Endothelial cell of umbilical vein (primary cell): ENCODE measurements at regions not wholly inside any gene's neighbourhood (a gene's known extent, or its start where the extent isn't known, plus 50 kb on each side); places are given as distances from the start of the nearest gene placed in this dataset.

Experiments
- BruUV-seq: library from RNA; stranded (reverse); fragments of 400-500 nt; replicated peaks from 2 replicates; lab custom pipeline; 2021; lab: Mats Ljungman, UMichigan
- CTCF ChIA-PET: fragments of 300-600, 350-600 bp; sonication (Branson Sonifier 250); formaldehyde crosslinking; loops from one replicate; lab custom pipeline; 2021; ENCODE audit warnings: antibody characterized with exemption, inconsistent platforms; lab: Charles Lee
- POLR2A ChIA-PET: fragments of 300-600, 350-600 bp; sonication (Branson Sonifier 250); formaldehyde crosslinking; loops from one replicate; lab custom pipeline; 2021; ENCODE audit warnings: antibody characterized with exemption, inconsistent platforms; lab: Charles Lee
- DNase-seq: peaks from one replicate; pipeline ENCODE4 v3.0.0-alpha.2; 2011; ENCODE audit warnings: low read depth, low spot score
- FAIRE-seq: peaks from 2 replicates; lab custom pipeline; 2011; peaks lifted over from hg19 to GRCh38; lab: Jason Lieb, UNC
- H2AFZ ChIP-seq: 2 replicates; pipeline ENCODE4 v1.6.0; 2012; ENCODE audit warnings: low read depth, low read length, control low read depth, inconsistent platforms
- H3K27ac ChIP-seq: 2 replicates; pipeline ENCODE4 v1.5.1; 2011; ENCODE audit warnings: low read depth, mild to moderate bottlenecking, control low read depth, low read length, moderate library complexity; ENCODE audit not compliant: insufficient read depth
- H3K27me3 ChIP-seq, 2 experiments: 2 replicates each; pipeline versions ENCODE4 v1.6.0 to v1.6.1; 2011; ENCODE audit warnings: low read length in 2 of 2, mixed read lengths in 1 of 2; ENCODE audit not compliant: control insufficient read depth in 2 of 2, insufficient read depth in 2 of 2
- H3K36me3 ChIP-seq, 2 experiments: 2 replicates in 1 of 2; 3 replicates in 1 of 2; pipeline ENCODE4 v1.5.1; 2011; ENCODE audit warnings: low read length in 2 of 2, mild to moderate bottlenecking in 1 of 2, moderate library complexity in 1 of 2; ENCODE audit not compliant: control insufficient read depth in 2 of 2, insufficient read depth in 2 of 2; ENCODE audit errors: extremely low read depth in 1 of 2
- H3K4me1 ChIP-seq: 3 replicates; pipeline ENCODE4 v1.5.1; 2011; ENCODE audit warnings: mild to moderate bottlenecking, low read length; ENCODE audit not compliant: control insufficient read depth, insufficient read depth; ENCODE audit errors: extremely low read depth
- H3K4me2 ChIP-seq: 2 replicates; pipeline ENCODE4 v1.6.1; 2011; ENCODE audit warnings: low read length, control low read depth, mixed read lengths; ENCODE audit not compliant: insufficient read depth
- H3K4me3 ChIP-seq, 3 experiments: fragments of 200-600 bp in 1 of 3; sonication (generic), shearing (Covaris generic) in 1 of 3; replicated peaks in 1 of 3; 2 replicates each; pipeline ENCODE4 v1.5.1; 2011 to 2016; ENCODE audit warnings: control low read depth in 3 of 3, low read length in 3 of 3, mild to moderate bottlenecking in 2 of 3, inconsistent platforms in 1 of 3, low read depth in 1 of 3, moderate library complexity in 1 of 3; ENCODE audit not compliant: insufficient read depth in 1 of 3
- H3K79me2 ChIP-seq: 2 replicates; pipeline ENCODE4 v1.6.0; 2012; ENCODE audit warnings: low read length, inconsistent platforms; ENCODE audit not compliant: control insufficient read depth, insufficient read depth
- H3K9ac ChIP-seq: replicated peaks from 2 replicates; pipeline ENCODE3; 2011; ENCODE audit warnings: low read length, control low read depth; ENCODE audit not compliant: insufficient read depth; ENCODE audit errors: extremely low read depth
- H3K9me1 ChIP-seq: replicated peaks from 3 replicates; pipeline ENCODE4 v1.6.0; 2011; ENCODE audit warnings: mild to moderate bottlenecking, low read length; ENCODE audit not compliant: control insufficient read depth, insufficient read depth; ENCODE audit errors: extremely low read depth
- H3K9me3 ChIP-seq: replicated peaks from 2 replicates; pipeline ENCODE4 v1.5.1; 2012; ENCODE audit warnings: low read length, inconsistent platforms; ENCODE audit not compliant: control insufficient read depth, insufficient read depth
- H4K20me1 ChIP-seq: replicated peaks from 2 replicates; pipeline ENCODE3; 2011; ENCODE audit warnings: mild to moderate bottlenecking, low read length; ENCODE audit not compliant: control insufficient read depth, insufficient read depth; ENCODE audit errors: extremely low read depth
- CTCF ChIP-seq, 2 donors: IDR thresholded peaks; 1 replicate in 1 of 2; 2 replicates in 1 of 2; pipeline ENCODE4 v1.5.1; 2011; ENCODE audit warnings: low read length in 2 of 2, mild to moderate bottlenecking in 2 of 2, moderate library complexity in 2 of 2, control low read depth in 1 of 2, inconsistent platforms in 1 of 2, low read depth in 1 of 2; ENCODE audit not compliant: insufficient read depth in 1 of 2; ENCODE audit errors: extremely low read depth in 1 of 2
- EZH2 ChIP-seq: IDR thresholded peaks from 2 replicates; pipeline ENCODE4 v1.6.1; 2012; ENCODE audit warnings: borderline replicate concordance, low read depth, mild to moderate bottlenecking, moderate library complexity, low read length, inconsistent platforms; ENCODE audit not compliant: severe bottlenecking
- FOS ChIP-seq: IDR thresholded peaks from 2 replicates; pipeline ENCODE4 v1.6.1; 2011; ENCODE audit warnings: mild to moderate bottlenecking, low read length, moderate library complexity, borderline replicate concordance; ENCODE audit not compliant: insufficient read depth
- GATA2 ChIP-seq: IDR thresholded peaks from 2 replicates; pipeline ENCODE4 v1.7.0; 2011; ENCODE audit warnings: low read depth, mild to moderate bottlenecking, moderate library complexity, mixed read lengths, low read length; ENCODE audit not compliant: insufficient read length, insufficient read depth
- JUN ChIP-seq: IDR thresholded peaks from 2 replicates; pipeline ENCODE4 v1.6.1; 2011; ENCODE audit warnings: borderline replicate concordance, low read depth; ENCODE audit not compliant: insufficient read length, insufficient read depth
- MAX ChIP-seq: IDR thresholded peaks from 2 replicates; pipeline ENCODE4 v1.6.1; 2011; ENCODE audit not compliant: insufficient read depth, insufficient read length
- MYC ChIP-seq: IDR thresholded peaks from one replicate; pipeline ENCODE4 v1.6.1; 2011; ENCODE audit warnings: mild to moderate bottlenecking, low read depth, low read length
- POLR2A ChIP-seq: IDR thresholded peaks from 2 replicates; pipeline ENCODE4 v1.6.1; 2012; ENCODE audit warnings: low read depth, mild to moderate bottlenecking, control low read depth, low read length
- POLR2AphosphoS5 ChIP-seq: IDR thresholded peaks from 2 replicates; pipeline ENCODE4 v1.6.1; 2012; ENCODE audit warnings: low read depth, mild to moderate bottlenecking, control low read depth, low read length, moderate library complexity; ENCODE audit not compliant: insufficient read depth
- dilution Hi-C: fragments of 300-500 bp; cut with MboI; formaldehyde crosslinking; loops from one replicate; pipeline ENCODE4 v1.15.0; 2019; ENCODE audit warnings: low sequenced_read_pairs; ENCODE audit not compliant: extremely low pct_ligation_motif_present
- intact Hi-C: fragments of 100-400 bp; cut with micrococcal nuclease; formaldehyde crosslinking; loops from one replicate; pipeline ENCODE4 v1.10.0; 2022

GRCh38 chr9:19637084-19637483 lies 151.8 kb downstream of the SLC24A2 start:
- H3K4me2 ChIP-seq: no peak overlapping the region
- H3K4me3 ChIP-seq: no peak overlapping the region
- POLR2A ChIA-PET: no interaction called here
- TF ChIP-seq GATA2 (no peak), FOS (no peak), EZH2 (no peak), POLR2A (no peak), MAX (no peak), POLR2AphosphoS5 (no peak), MYC (no peak), JUN (no peak), CTCF (IDR thresholded peaks at IDR 0.05; ENCODE audit: extremely low read depth in 1 of 2, insufficient read depth in 1 of 2, low read depth in 1 of 2, low read length in 2 of 2) (no peak)
- FAIRE-seq (no peak), DNase-seq (no peak)
- H3K9me1 ChIP-seq: no peaks in the 10 kb centered on the region
- dilution Hi-C loops: no loop called here
- no peak overlapping the region for H2AFZ ChIP-seq
- intact Hi-C loops: no loop called here
- H3K9ac ChIP-seq: no peak overlapping the region
- H3K36me3 ChIP-seq: no peaks in the 10 kb centered on the region
- no peaks in the 10 kb centered on the region for H3K4me1 ChIP-seq
- H3K9me3 ChIP-seq: no peaks in the 10 kb centered on the region
- no peaks in the 10 kb centered on the region for H3K27me3 ChIP-seq
- no peak overlapping the region for H3K27ac ChIP-seq
- H4K20me1 ChIP-seq: no peaks in the 10 kb centered on the region
- CTCF ChIA-PET: no interaction called here
- no TSS peak for BruUV-seq
- no peaks in the 10 kb centered on the region for H3K79me2 ChIP-seq
